SK-N-MC (cell line): ENCODE measurements at regions not wholly inside any gene's neighbourhood (a gene's known extent, or its start where the extent isn't known, plus 50 kb on each side); places are given as distances from the start of the nearest gene placed in this dataset.

Source experiments
- DNase-seq: peaks from one replicate; pipeline ENCODE4 v3.0.0-alpha.2; 2011; ENCODE audit warnings: low read depth, low spot score
- H3K27ac ChIP-seq: fragments of 200-600 bp; sonication (generic); 2 replicates; pipeline ENCODE4 v1.5.1; 2016; ENCODE audit warnings: mixed run types
- H3K36me3 ChIP-seq: fragments of 200-600 bp; sonication (generic); 2 replicates; pipeline ENCODE4 v1.6.1; 2017; ENCODE audit warnings: antibody characterized with exemption, low read length, mixed read lengths; ENCODE audit not compliant: insufficient read depth
- H3K4me3 ChIP-seq: fragments of 200-600 bp; sonication (generic); 2 replicates; pipeline ENCODE4 v1.5.1; 2016
- H3K9ac ChIP-seq: fragments of 200-600 bp; sonication (generic); 2 replicates; pipeline ENCODE4 v1.8.0; 2017; ENCODE audit warnings: mixed run types, mixed read lengths; ENCODE audit not compliant: insufficient read length
- H3K9me3 ChIP-seq: fragments of 200-600 bp; sonication (generic); 2 replicates; pipeline ENCODE4 v1.6.1; 2017; ENCODE audit warnings: low read depth, mild to moderate bottlenecking, antibody characterized with exemption, low read length, moderate library complexity, mixed read lengths
- EZH2 ChIP-seq: fragments of 200-600 bp; sonication (generic); IDR thresholded peaks from one replicate; pipeline ENCODE4 v1.6.1; 2017; ENCODE audit warnings: antibody characterized with exemption
- FOXP2 ChIP-seq: optimal IDR thresholded peaks from 2 replicates; pipeline ENCODE3; 2011; ENCODE audit warnings: mild to moderate bottlenecking, moderate library complexity; ENCODE audit not compliant: insufficient read depth; ENCODE audit errors: extremely low read length, control extremely low read depth
- POLR2AphosphoS5 ChIP-seq: IDR thresholded peaks from 2 replicates; pipeline ENCODE4 v1.6.1; 2012; ENCODE audit warnings: mild to moderate bottlenecking, low read depth, low read length, borderline replicate concordance

DNA sequence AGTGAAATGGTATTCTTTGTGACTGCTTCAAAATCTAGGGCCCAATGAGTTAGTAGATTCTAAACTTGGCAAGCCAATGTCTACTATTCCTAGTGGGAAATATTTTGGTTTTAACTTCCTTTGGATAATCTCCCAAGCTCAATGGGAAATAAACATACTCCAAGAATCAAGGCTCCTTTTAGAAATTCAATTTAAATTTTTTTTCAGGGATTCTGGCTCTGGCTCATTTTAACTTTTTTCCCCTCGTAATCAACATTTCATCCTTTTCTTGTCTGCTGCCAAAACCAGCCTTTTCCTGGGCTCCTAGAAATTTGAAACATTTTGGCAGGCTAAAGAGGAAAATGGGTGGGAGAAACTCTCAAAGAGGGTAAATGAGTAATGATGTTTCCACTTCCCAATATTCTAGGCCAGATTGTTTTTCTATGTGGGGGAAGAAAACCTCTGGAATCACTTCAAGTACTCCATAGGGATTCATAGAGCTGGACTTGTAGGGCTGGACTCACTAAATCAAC is 85.6 kb upstream of the AGR3 start:
- TF ChIP-seq FOXP2 = no peak
- TF ChIP-seq POLR2AphosphoS5 = no peak
- no peak for TF ChIP-seq EZH2
- Histone ChIP-seq H3K27ac (no peak overlapping the region), H3K9ac (no peak overlapping the region), H3K4me3 (no peak overlapping the region), H3K36me3 (no peaks in the 10 kb centered on the region), H3K9me3 (no peaks in the 10 kb centered on the region)
- DNase-seq = no peak

DNA sequence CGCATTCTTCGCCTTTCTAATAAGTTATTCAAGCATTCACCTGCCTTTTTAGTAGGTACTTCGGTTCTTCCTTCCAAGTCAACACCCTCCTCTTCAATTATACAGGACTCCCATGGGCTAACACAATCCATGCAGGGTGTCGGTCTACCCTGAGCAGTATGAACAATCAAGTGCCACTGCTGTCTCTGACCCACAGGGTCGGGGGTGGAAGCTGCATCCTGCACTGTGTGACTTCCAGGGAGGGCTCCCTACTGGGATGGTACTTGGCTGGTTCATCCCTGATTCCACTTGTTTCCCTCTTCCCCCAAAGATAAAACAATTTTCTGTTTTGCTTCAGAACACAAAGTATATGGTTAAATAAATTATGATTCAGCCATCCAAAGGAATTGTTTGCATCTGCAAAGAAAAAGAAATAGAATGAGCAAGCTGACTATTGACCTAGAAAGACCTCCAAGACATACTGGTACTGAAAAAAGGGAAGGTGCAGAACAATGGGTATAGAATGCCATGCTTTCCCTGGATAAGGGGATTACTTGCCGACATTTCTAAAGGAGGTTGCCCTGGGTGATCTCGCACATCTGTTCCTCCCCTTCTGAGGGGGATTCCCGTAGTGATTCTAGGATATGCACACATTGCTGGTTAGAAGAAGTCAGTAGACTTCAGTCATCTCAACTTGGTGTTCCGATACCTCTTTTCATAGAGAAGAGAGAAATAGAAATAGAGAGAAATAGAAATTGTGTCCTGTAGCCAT is 89.1 kb upstream of the AGR3 start:
- H3K4me3 ChIP-seq = no peak overlapping the region
- DNase-seq = no peak

DNA sequence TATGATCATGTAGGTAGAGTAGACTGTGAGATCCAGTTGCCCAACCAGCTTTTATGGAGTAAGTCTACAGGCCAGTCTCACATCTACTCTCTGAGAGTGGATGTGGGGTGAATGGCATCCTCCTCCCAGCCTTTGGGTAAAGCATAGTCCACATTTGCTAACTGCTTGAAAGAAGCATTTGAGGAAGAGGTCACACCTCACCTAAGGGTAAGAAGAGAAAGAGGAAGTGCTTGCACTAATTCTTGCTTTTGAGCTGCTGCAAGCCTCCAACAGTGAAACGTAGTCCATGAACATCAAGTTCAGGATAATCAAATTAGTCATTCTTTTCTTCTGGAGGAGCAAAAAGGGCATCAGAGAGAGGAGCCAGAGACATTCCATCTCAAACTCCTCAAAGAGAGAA is 93.9 kb upstream of the AGR3 start:
- DNase-seq = no peak
- TF ChIP-seq EZH2 (no peak), FOXP2 (no peak), POLR2AphosphoS5 (no peak)
- no peaks in the 10 kb centered on the region for H3K9me3 ChIP-seq
- H3K9ac ChIP-seq = no peak overlapping the region
- no peak overlapping the region for H3K4me3 ChIP-seq
- H3K27ac ChIP-seq = no peak overlapping the region
- no peaks in the 10 kb centered on the region for H3K36me3 ChIP-seq

More for the DNA sequence above, 89.1 kb upstream of the AGR3 start:
- no peak overlapping the region for H3K27ac ChIP-seq
- H3K9me3 ChIP-seq = no peaks in the 10 kb centered on the region
- H3K9ac ChIP-seq = no peak overlapping the region
- TF ChIP-seq FOXP2 (no peak), POLR2AphosphoS5 (no peak), EZH2 (no peak)
- H3K36me3 ChIP-seq = no peaks in the 10 kb centered on the region

DNA sequence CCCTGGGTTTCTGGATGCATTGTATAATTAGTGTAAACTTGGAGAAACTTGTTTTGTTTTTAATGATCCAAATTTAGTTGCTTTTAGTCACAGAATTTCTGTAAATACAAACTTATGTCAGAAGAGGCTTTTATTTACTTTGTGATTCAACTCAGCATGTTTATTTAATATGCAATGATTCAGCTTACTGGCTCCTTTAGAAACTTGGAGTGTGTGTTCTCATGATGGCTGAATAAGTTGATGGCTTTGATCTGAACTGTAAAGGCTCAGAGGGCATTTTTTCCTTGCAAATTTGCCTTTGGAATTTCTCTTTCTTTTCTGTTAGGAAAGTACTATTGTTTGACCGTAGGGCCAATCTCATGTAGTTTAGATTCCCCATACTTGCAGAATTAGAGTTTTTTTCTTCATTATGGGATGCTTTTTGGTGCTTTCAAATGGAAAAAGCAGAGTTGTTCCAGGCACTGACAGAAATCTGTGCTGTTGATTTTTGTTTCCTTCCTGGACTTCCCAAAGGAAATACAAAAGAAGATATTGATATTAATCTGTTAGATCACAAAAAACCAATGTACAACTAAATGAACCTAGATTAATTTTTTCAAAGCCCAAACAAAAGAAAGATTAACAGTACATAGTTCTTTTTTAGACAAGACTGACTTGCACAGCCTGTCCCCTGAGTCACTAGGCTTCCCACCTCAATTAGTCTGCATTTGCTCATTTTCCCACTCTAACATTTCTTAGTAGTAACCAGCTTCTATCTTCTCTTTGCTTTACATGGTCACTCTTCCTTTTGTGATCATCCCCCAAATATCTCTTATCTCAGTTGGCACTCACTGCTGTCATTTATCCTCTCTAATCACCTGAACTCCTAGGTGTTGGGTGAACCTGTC is 96.8 kb upstream of the AGR3 start:
- Histone ChIP-seq H3K9me3 (no peaks in the 10 kb centered on the region), H3K36me3 (no peaks in the 10 kb centered on the region), H3K4me3 (no peak overlapping the region), H3K27ac (no peak overlapping the region), H3K9ac (no peak overlapping the region)
- TF ChIP-seq POLR2AphosphoS5 (no peak), FOXP2 (no peak), EZH2 (no peak)
- DNase-seq = no peak

DNA sequence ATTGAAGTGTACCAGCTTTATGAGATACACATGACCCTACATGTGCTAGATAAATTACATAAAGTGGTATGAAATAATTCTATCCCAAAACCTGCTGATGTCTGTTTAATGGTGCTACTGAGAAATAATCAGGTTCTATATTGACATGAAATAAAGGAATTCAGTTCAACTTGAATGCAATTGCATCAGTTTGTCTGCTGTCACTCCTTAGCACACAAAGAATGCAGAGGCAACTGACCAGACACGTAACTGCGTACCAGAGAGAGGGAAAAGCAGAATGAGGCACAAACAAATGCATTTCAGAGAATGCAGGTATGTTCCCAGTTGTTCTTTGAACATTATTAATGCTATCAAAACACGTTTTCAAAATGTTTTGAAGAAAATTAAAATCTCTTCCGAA is 98.8 kb upstream of the AGR3 start:
- H3K9ac ChIP-seq = no peak overlapping the region
- DNase-seq = no peak
- no peak overlapping the region for H3K4me3 ChIP-seq
- TF ChIP-seq EZH2 (no peak), FOXP2 (no peak), POLR2AphosphoS5 (no peak)
- H3K36me3 ChIP-seq = no peaks in the 10 kb centered on the region
- H3K9me3 ChIP-seq = no peaks in the 10 kb centered on the region
- no peak overlapping the region for H3K27ac ChIP-seq

DNA sequence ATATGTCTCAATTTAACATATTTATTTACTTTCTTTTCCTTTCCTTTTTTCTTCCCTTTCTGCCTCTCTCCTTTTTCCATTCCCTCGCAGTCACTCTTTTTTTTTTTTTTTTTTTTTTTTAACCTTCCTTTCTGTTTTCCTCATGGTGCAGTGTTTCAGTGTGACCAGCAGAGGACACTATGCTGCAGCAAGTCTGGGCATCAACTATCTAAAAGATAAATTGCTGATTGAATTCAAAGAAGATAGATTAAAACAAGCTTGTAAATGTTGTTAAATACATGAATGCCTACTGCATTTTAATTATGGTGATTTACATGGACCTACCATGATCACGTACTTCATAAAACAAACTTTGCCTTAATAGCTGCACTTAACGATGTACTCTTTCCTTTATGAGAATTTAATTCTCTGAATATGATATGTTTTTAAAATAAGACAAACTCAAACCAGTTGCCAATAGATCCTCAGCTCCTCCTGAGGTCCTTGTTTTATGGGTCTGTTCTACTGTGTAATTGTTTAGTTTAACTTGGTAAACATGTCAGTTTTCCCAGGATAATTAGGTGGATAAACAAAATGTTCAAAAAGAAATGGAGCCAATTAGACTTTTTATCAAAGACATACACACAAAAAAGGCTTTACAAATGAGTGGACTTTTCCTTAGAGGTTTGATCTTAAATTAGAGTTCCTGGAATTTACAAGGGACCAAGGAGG is 101.0 kb upstream of the AGR3 start:
- peak; percentile 65 for DNase-seq
- Histone ChIP-seq H3K9ac (peak overlapping the region; percentile 43), H3K9me3 (no peaks in the 10 kb centered on the region), H3K4me3 (peak overlapping the region; percentile 19), H3K27ac (peak overlapping the region; percentile 70), H3K36me3 (no peaks in the 10 kb centered on the region)
- TF ChIP-seq FOXP2 = no peak
- no peak for TF ChIP-seq EZH2
- no peak for TF ChIP-seq POLR2AphosphoS5

DNA sequence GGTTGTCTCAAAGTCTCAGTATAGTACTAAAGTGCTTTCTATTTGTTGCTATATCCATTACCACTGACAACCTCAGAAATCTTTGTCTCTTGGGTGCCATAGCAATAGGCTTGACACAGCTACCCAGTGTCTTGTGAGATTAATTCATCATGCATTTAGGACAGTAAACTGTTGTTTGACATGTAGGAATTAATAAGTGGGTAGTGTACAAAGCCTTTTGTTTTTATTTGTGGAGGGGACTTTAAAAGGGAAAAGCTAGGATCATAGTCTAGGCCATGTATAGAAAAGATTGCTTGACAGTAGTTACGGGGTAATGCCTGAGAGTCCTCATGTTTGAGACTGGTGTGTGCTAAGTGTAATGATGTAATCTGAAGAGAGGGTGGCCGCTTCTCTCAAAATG is 102.6 kb upstream of the AGR3 start:
- Histone ChIP-seq H3K27ac (no peak overlapping the region), H3K9ac (no peak overlapping the region), H3K4me3 (no peak overlapping the region), H3K36me3 (no peaks in the 10 kb centered on the region), H3K9me3 (no peaks in the 10 kb centered on the region)
- TF ChIP-seq POLR2AphosphoS5 = no peak
- no peak for TF ChIP-seq FOXP2
- no peak for TF ChIP-seq EZH2
- DNase-seq = no peak

DNA sequence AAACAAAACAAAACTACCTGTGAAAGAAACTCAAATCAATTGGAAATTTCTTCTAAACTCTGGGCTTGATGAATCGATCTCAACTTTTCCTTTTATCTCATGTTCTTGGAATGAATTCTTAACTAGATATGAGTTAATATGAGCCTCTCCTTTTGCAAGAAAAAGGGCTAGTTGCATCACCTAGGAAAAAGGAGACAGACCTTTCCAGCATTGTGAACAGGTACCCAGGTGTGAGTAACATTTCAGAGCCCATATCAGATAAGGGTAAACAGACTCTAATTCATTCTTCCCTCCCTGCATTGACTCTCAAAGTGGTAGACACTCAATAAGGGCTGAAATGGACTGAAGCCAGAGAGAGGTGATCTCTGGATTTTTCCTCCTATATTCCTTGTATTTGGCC is 103.8 kb upstream of the AGR3 start:
- Histone ChIP-seq H3K36me3 (no peaks in the 10 kb centered on the region), H3K4me3 (no peak overlapping the region), H3K27ac (no peak overlapping the region), H3K9me3 (no peaks in the 10 kb centered on the region), H3K9ac (no peak overlapping the region)
- no peak for TF ChIP-seq EZH2
- no peak for TF ChIP-seq POLR2AphosphoS5
- no peak for TF ChIP-seq FOXP2
- no peak for DNase-seq
